HG03103 (cell line): ENCODE measurements at regions not wholly inside any gene's neighbourhood (a gene's known extent, or its start where the extent isn't known, plus 50 kb on each side); places are given as distances from the start of the nearest gene placed in this dataset.

ENCODE experiments used
- ATAC-seq: cut with Tn5 transposase; IDR thresholded peaks from one replicate; pipeline ENCODE4 v1.9.1; 2021; ENCODE audit warnings: low read depth; ENCODE audit not compliant: unreplicated experiment

DNA sequence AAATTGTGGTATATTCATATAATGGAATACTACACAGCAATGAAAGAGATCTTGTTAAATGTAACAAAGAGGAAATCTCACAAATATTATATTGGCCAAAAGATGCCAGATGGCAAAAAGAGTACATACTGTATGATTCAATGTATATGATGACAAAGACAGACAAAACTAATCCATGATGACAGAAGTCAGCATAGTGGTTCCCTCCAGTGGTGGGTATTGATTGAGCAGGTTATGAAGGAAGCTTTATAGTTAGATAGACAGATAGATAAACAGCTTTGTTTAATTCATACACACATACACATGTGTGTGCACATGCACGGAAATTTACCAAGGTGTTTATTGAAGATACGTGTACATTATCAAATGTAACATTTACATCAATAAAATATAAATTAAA lies 74.4 kb upstream of the SMIM36 start:
- no peak for ATAC-seq

DNA sequence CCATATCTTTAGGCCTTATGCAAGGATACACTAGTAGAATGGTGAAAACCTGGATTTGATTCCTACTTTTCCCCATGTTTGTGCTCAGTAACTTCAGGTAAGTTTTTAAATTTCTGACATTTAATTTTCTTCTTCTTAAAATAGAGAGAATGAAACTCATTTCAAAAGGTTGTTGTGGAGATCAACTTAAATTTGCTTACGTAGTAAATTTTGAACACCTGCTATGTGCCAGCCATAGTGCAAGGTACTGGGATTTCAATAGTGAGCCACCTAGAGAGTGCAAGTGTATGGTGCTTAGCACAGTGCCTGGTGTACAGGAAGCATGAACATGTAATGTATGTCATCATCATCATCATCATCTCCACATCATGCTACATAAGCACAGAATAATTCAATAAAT lies 73.6 kb upstream of the SMIM36 start:
- ATAC-seq = no peak

DNA sequence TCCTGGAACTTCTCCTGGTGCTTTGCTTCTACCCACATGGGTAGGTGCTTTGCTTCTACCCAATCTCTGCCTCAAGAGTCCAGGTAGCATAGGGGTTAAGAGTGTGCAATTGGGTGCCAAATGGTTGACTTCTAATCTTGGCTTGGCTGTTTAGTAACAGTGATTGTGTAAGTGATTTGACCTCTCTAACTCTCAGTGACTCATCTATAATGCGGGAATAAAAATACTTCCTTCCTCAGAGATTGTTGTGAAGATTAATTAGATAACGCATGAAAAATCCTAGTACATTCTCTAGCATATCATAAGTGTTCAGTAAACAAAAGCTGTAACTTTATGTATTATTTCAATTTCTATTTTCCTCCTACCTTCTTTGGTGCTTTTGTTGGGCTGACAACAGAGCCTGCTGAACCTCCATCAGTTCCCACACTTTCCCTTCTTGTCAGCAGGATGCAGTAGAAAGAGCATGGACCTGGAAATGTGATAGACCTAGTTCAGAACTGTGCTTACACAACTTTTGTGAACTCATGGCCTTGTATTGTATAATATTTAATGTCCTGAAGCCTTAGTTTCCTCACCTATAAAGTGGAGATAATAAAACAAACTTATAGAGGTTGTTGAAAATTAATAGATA lies 72.9 kb upstream of the SMIM36 start:
- no peak for ATAC-seq

DNA sequence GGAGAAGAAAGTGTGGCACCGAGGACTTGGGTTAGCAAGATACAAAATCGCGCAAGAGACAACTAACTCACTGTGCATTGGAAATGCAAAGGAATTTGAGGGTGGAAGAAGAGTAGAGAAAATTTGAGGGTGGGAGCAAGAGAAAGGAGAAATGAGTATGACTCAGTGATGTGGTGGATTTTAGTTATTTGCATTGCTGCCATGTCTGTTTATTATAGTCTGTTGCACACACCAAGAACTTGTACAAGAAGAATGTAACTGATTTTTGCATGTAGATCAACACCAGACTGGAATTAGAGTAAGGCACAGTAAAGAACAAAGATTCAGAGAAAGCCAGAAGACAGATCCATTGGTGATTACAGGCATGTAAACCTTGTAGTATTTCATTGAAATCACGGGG lies 71.6 kb upstream of the SMIM36 start:
- ATAC-seq = no peak

DNA sequence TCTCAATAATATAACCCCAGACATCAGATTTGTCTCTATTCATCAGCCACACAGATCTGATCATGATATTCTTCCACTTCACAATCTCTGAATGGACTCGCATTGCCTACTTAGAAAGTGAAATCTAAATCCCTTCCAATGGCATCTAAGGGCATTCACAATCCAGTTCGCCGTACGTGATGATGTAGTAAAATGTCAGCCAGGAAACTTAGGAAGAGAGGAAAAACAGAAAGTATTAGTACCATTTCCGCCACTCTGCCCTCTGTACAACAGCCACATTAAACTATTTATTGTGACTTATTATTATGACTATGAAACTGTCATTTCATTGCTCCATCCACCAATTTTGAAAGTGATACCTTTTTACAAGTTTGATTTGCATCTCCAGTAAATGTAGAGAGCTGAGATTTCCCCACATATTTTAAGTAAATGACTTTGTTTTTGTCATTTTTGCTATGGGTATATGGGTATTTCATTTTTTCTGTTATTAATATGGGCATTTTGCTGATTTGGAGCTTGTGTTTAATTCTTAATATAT lies 69.4 kb upstream of the SMIM36 start:
- ATAC-seq = peak; percentile 48

DNA sequence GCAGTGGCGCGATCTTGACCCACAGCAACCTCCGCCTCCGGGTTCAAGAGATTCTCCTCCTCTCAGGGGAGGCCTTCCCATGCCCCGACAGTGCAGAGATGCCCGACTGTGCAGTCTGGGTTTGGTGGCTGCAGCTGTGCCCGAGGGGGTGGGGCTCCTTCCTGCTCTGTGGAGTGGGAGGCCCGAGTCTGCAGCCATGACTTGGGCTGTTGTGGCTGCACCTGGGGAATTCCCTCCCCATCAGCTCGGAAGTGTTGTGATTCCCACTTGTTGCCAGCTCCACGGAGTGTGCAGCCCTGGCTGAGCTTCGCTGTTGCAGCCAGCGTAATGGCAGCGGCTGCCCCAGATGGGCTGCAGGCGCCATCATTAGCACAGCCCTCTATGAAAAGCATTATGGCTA lies 66.4 kb upstream of the SMIM36 start:
- ATAC-seq = no peak

DNA sequence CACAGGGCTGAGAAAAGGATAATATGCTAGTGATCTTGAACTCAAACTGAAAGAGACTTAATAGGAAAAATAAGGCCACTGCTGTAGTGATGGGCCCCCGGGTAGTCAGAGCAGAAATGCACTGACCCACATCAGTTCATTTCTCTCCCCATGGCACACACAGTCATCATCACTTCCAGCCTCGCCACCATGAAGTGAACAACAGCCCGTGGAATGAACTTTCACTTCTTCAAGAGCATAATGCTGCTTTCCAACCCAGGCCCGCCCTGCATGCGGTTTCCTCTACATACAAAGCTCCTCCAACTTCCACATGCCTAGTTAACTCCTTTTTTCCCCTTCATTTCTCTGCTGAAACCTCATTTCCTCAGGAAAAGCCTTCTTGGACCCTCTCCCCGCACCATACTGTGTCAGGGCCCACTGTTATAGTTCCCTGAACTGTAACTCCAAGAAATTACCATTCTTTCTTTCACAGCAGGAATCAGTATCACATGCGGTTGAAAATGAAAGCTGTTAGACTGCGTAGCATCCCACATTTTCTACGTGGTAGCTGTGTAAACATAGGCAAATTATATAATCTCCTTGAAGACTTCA lies 65.8 kb upstream of the SMIM36 start:
- ATAC-seq = peak; percentile 77

DNA sequence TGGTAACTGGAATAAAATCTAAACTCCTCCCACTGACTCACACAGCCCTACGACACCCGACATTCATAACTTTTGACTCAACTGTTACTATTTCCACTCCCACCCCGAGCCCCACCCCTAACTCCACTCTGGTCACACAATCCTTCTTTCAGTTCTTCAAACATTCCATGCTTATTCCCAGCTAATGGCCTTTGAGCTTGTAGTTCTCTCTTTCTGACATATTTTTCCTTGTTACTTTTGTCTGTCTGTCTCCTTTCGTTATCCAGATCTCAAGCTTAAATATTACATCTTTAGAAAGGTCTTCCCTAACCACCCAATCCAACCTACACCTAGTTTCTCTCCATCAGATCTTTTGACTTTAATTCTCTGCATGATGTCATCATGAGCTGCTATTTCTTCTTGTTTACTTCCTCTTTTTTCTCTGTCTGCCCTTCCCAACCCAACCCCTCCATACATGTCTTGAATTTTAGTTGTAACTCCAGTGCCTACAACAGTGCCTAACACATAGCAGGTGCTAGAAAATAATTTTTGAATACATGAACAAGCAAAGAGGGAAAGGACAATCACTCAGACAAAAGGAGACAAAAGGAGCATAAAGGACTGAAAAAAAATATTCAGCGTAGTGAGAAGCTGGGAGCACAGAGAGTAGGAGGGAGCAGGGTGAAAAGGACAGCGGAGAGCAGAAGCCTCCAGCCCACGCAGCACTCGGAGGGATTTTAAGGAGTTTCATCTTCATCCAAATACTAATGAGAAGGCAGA lies 65.2 kb upstream of the SMIM36 start:
- ATAC-seq = peak; percentile 23

DNA sequence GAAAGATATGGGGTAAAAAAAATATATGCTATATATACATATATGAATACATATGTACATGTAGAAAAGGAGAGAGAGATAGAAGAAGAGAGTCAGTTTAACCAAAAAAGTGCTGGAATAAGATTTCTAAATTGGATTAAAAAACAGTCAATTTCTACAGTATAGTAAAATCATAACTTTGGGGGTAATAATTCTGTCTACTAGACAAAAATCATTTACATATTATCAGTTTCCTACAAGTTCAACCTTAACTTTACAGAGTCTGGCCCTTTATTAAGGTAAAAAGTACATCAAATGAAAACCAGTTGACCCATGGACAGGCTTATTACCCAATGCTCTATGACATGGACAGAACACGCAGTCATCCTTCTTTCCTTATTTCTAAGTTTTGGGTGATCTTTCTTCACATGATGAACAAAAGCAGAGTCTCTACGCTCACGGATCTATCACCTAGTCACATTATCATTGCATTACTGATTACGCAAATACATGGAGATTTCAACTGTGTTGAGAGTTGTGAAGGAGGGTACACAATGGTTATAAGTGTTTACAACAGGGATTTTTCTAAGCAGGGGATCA lies 63.9 kb upstream of the SMIM36 start:
- no peak for ATAC-seq

DNA sequence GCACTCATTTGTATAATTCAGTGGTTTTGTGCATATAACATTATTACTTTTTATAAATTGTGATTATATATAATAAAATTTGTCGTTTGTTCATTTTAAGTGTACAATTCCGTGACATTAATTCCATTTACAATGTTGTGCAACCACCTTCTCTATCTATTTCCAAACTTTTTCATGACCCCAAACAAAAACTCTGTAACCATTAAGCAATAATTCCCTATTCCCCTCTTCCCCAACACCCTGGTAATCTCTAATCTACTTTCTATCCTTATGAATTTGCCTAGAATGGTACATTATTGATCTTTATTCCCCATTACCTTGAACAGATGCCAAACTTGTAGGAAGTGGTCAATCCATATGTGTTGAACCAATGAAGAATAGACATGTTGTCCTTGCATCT lies 61.3 kb upstream of the SMIM36 start:
- no peak for ATAC-seq

DNA sequence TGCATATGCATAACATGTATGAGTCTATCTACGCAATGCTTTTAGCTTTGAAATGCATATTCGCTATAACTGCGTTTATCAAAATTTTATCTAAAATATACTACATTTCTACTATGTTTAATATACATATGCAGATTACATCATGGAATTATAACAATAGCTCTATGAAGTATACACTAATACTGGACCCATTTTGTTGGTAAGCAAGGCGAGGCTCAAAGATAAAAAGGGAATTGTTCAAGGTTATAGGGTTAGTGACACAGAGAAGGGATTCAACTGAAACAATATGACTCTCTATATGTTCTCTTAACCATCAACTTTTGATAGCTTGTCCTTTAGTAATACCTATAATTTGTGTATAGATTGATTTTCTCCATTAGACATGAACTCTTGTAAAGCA lies 60.9 kb upstream of the SMIM36 start:
- no peak for ATAC-seq

DNA sequence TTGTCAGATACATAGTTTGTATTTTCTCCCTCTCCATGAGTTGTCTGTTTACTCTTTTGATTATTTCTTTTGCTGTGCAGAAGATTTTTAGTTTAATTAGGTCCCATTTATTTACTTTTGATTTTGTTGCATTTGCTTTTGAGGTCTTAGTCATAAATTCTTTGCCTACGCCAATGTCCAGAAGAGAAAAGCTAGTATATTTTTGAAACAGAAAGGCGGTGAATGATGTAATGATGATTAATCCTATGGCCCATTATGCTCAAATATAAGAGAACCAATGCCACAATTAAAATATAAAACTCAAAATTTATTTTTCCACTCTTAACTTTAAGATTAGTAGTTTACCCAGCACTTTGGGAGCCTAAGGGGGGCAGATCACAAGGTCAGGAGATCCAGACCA lies 59.8 kb upstream of the SMIM36 start:
- no peak for ATAC-seq

DNA sequence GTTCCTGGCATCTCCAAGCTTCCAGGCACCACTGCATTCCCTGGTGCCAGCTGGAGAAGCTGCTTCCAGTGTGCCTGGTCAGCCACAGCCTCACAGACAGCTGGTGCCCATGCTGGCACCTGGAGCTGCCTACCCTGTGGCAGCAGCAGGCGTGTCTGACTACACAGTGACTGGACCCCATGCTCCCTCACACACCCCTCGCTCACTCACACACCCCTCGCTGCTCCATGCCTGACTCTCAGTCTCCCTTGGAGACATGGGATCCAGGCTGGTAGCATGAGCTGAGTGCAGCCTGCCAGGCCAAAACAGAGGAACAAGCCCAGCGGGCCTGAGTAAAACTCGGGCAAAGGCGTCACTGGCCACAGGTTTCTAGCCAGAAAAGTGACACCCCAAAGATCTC lies 59.1 kb upstream of the SMIM36 start:
- ATAC-seq = no peak

DNA sequence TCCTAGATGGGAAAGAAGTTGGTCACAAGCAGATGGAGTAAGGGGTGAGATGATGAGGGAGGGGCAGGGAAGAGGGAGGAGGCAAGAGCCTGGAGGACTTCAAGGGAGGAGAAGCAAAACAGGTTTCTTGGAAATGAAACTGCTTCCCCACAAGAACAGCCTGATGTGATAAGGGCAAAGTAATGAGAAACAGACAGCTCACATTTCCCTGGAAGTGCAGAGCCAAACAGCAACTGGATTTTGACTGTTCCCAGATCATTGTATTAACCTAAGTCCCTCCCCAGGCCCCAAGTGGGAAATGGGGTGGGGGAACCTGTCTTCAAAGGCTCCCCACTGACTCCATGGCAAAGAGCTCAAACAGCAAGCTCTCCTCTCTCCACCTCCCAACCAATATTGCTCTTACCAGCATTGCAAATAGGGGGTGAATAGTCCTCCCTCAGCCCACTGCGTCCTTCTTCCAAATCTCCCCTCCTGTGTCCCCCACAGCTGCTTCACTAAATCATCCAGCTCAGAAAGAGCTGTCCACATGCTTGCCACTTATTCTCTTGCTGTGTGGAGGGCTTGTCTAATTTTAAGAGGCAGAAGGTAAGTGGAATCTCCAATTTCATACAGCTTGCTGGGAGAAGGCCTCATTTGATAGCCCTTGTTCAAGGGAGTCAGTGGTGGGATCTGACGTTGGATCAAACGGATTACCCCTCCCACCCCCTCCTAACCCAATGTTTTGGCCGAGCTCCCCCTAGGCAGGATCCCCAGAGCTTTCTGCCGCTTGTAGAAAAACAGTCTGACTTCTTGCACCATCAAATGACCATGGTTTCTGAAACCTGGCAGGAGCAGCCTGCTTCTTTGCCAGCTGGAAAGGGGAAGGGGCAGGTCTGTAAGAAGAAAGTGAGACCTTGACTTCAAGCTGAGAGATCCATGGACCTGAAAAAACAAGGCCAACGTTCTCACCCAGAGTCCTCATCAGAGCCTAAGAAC lies 56.3 kb upstream of the SMIM36 start:
- no peak for ATAC-seq

DNA sequence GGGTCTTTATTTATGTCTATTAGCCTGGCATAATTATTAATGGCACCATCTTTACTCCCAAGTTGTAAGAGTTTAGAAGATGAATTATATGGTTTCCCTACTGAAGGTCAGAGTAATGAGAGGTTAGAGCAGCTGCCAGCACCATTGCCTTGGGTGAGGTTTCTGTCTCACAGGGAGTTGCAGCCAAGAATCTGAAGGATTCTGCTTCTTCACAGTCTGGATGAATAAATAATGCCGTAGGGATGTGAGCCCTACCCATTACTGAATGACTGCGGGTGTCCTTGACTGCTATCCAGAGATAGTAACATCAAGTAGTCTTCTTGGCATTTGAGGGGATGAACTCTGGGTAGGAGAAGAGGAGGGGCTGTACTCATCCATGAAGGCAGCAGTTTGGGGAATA lies 52.8 kb upstream of the SMIM36 start:
- no peak for ATAC-seq

DNA sequence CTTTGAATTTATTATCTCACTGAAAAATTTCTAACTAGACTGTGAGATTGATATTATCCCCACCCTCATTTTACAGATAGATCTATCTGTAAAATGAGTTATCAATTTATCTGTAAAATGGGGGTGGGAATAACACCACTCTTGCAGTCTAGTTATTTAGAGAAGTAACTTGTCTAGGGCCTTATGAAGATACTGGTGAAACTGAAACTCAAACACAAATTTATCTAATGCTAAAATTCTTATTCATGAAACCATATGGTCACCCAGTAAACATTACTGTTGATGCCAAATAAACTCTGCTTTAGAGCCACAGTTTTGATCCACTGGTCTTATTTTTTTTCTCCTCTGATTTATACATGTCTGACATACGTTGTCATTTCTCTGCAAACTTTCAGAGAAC lies 52.1 kb upstream of the SMIM36 start:
- no peak for ATAC-seq

DNA sequence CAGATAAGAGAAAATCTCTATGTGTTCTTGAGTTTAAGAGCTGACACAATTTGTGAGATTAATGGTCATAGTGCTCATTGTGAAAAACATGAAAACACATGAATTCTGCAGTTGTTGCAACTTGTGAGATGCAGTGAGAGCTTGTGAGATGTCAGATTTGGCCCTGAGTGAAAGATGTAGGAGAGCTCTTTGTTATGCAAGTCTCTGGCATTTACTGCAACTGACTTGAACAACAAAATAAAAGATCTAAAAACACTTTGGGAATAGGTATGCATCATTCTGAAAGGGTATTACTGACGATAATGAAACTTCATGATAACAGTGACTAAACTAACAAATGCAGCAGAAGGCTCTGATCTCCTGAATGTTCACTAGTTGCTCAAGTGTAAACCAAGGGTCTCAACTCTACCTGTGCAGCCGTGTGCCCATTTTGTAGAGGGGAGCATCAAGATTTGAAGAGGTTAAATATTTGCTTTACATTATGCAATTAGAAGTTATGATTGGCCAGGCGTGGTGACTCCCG lies 50.8 kb upstream of the SMIM36 start:
- no peak for ATAC-seq

DNA sequence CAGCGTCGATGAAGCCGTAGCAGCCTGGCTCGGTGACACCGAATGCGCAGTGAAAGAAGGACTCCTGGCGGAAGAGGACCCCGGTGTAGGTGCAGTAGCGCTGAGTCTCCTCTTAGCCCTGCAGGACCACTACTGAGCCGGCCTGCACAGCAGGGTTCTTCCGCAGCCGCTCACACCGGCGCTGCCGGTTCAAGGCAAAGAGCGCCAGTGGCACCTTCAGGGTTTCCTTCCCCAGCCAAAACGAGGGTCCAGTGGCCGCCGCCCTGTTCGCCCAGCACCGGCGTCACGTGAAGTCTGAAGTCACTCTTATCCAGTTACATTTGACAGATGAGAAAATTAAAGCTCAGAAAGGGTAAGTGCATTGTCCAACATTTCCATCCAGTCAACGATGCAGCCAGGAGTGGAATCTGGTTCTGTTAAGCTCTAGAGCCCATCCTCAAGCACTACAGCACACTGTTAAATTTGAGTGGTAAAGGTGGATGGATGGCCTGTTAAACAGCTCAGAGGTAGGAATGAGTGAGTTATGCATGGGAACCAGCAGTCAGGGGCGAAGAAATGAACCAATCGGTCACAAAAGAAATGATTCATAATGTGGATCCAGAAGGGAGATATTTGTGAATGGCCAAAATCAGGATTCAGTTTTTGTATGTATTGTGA lies 50.2 kb upstream of the SMIM36 start:
- no peak for ATAC-seq
